Mucosa of descending colon (tissue), 3 donors: ENCODE measurements at regions not wholly inside any gene's neighbourhood (a gene's known extent, or its start where the extent isn't known, plus 50 kb on each side); places are given as distances from the start of the nearest gene placed in this dataset.
A peak's percentile ranks its signal among the peaks of the same experiment; 100 is the strongest.

Experiments used
- ATAC-seq: fragments of 200-7000 bp; cut with Tn5 transposase; one replicate; pipeline ENCODE4 v1.9.1; 2020; ENCODE audit warnings: mild to moderate bottlenecking, moderate library complexity
- DNase-seq, 3 donors: peaks; one replicate each; pipeline ENCODE4 v3.0.0-alpha.2; 2020
- H3K36me3 ChIP-seq: fragments of 200-600 bp; one replicate; pipeline ENCODE4 v1.8.0; 2021; ENCODE audit warnings: low read depth, mild to moderate bottlenecking
- H3K4me1 ChIP-seq: fragments of 200-600 bp; one replicate; pipeline ENCODE4 v1.8.0; 2021; ENCODE audit warnings: low read depth, mild to moderate bottlenecking
- H3K4me3 ChIP-seq: fragments of 200-600 bp; one replicate; pipeline ENCODE4 v1.8.0; 2021; ENCODE audit warnings: mild to moderate bottlenecking
- H3K9me3 ChIP-seq: fragments of 200-600 bp; one replicate; pipeline ENCODE4 v1.8.0; 2021; ENCODE audit warnings: mild to moderate bottlenecking
- intact Hi-C, 2 donors: fragments of 100-400 bp; cut with DNase I in 1 of 2; cut with micrococcal nuclease in 1 of 2; formaldehyde crosslinking; loops; one replicate each; pipeline versions ENCODE4 v1.11.0 to v1.11.1; 2022; cut with DNase I, micrococcal nuclease
- TF ChIP-seq, protein P1 (sequence below): fragments of 200-600 bp; IDR thresholded peaks from one replicate; pipeline ENCODE4 v1.8.0; 2022; ENCODE audit warnings: antibody characterized with exemption, mild to moderate bottlenecking
- donor health status: DM: no; HTN: no; CAD: no; lungs with moderate emphysema.
- donor health status: DM: no; HTN: no; CAD: no.
- donor health status: DM: no; HTN: yes; CAD: no.

DNA sequence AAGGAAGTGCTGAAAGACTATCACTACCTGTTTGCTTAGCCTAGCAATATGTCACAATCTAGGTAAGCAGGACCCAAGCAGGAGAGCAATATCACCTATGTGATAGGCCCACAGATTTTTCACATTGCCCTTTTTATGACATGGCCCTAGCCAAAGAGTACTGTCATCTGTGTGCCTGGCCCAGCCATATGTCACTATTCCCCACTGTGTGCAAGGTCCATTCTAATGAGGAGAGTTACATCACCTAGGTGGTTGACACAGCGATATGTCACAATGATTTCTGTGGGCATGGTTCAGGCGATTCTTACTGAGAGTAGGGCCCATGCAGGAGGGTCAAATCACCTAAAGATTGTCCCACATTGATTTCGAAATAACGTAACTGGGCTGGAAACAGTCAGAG lies 967.7 kb upstream of the AMELY start:
- TF ChIP-seq, protein P1, sequence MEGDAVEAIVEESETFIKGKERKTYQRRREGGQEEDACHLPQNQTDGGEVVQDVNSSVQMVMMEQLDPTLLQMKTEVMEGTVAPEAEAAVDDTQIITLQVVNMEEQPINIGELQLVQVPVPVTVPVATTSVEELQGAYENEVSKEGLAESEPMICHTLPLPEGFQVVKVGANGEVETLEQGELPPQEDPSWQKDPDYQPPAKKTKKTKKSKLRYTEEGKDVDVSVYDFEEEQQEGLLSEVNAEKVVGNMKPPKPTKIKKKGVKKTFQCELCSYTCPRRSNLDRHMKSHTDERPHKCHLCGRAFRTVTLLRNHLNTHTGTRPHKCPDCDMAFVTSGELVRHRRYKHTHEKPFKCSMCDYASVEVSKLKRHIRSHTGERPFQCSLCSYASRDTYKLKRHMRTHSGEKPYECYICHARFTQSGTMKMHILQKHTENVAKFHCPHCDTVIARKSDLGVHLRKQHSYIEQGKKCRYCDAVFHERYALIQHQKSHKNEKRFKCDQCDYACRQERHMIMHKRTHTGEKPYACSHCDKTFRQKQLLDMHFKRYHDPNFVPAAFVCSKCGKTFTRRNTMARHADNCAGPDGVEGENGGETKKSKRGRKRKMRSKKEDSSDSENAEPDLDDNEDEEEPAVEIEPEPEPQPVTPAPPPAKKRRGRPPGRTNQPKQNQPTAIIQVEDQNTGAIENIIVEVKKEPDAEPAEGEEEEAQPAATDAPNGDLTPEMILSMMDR, result no peak
- H3K4me3 ChIP-seq, result no peak overlapping the region
- ATAC-seq (no peak), DNase-seq (peak in 1 of 3 donors; percentile 4)
- H3K4me1 ChIP-seq, result no peaks in the 10 kb centered on the region
- H3K36me3 ChIP-seq, result no peaks in the 10 kb centered on the region
- intact Hi-C loops, result no loop called here
- no peaks in the 10 kb centered on the region for H3K9me3 ChIP-seq

DNA sequence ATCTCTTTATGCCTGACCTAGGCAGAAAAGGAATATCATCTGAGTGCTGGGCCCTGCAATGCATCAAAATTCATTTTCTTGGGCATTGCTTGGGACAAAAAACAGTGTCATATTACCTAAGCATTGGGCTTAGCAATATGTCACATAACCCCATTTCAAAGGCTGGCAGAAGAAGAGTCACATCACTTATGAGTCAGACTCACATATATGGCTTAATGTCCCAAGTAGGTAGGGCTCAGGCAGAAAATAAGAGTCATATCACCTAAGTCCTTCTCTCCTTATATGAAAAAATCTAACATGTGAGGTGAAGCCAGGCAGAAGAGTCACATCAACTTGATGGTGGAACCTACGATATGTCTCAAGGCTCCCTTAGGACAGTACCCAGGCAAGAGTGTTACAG lies 967.2 kb upstream of the AMELY start:
- H3K4me1 ChIP-seq, result no peaks in the 10 kb centered on the region
- ATAC-seq, result no peak
- intact Hi-C loops, result no loop called here
- no peak overlapping the region for H3K4me3 ChIP-seq
- H3K9me3 ChIP-seq, result no peaks in the 10 kb centered on the region
- H3K36me3 ChIP-seq, result no peaks in the 10 kb centered on the region
- TF ChIP-seq, protein P1, result no peak
- no peak for DNase-seq

DNA sequence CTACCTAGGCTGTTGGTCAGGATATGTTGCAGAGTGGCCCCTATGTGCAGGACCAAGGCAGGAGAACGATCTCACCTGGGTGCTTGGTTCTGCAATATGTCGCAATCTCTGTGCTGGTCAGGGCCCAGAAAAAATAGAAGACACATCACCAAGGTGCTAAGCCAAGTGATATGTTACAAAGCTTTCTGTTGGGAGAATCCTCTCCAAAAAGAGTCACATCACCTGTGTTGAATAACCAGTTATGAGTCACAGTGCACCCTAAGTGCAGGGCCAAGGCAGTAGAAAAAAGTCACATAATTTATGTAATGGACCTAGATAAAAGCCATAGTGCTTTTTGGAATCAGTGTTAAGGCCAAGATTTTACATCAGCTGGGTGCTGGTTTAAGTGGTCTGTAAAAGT lies 965.9 kb upstream of the AMELY start:
- intact Hi-C loops, result no loop called here
- no peaks in the 10 kb centered on the region for H3K4me1 ChIP-seq
- H3K4me3 ChIP-seq, result no peak overlapping the region
- TF ChIP-seq, protein P1, result no peak
- no peak for ATAC-seq
- DNase-seq, result no peak
- no peaks in the 10 kb centered on the region for H3K9me3 ChIP-seq
- no peaks in the 10 kb centered on the region for H3K36me3 ChIP-seq

DNA sequence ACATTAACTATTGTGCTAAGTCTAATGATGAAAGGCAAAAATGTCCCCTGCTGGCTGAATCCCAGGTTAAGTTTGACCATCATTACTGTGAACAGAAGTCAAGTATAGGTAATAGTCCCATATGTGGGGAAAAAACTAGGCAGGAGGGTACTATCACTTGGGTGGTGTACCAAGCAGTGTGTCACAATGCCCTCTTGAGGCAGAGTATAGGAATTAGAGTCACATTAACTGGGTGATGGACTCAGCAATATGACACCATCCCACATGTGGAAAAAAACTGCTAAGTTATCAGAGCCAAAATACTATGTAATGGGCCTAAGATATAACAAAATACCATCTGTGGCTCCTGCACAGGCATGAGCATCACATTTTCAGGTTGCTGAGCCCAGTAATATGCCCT lies 962.5 kb upstream of the AMELY start:
- no peaks in the 10 kb centered on the region for H3K36me3 ChIP-seq
- H3K4me1 ChIP-seq, result peaks cover 4% of the 10 kb centered on the region
- H3K4me3 ChIP-seq, result no peak overlapping the region
- H3K9me3 ChIP-seq, result no peaks in the 10 kb centered on the region
- ATAC-seq (no peak), DNase-seq (no peak)
- TF ChIP-seq, protein P1, result no peak
- intact Hi-C loops, result no loop called here

DNA sequence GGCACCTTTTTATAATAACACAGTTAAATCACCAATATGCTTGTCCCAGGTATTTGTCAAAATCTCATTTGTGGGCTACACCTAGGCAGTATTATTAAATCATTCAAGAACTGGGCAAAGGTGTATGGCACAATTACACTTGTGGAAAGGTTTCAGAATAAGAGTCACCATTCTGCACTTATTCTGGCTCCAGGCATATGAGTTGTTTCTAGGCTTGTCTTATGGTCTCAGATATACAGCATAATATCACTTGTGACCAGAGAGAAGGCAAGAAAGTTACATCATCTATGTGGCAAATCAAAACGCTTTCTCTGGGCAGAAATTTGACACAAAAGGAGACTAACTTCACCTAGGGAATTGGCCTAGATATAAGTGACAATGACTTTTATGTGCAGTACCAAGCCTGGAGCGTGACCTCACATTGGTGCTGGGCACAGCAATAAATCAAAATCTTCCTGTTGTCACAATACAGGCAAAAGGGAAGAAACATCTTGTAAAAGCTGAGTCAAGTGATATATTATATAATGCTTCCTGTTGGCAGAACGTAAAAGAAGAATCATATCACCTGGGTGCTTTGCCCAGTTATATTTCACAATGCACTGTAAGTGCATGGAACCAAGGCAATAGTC lies 959.9 kb upstream of the AMELY start:
- peaks cover 4% of the 10 kb centered on the region for H3K4me1 ChIP-seq
- DNase-seq, result peak in 2 of 3 donors; percentile 21 to 45
- no peaks in the 10 kb centered on the region for H3K9me3 ChIP-seq
- no peak for ATAC-seq
- no peaks in the 10 kb centered on the region for H3K36me3 ChIP-seq
- TF ChIP-seq, protein P1, result no peak
- intact Hi-C loops, result no loop called here
- H3K4me3 ChIP-seq, result no peak overlapping the region

DNA sequence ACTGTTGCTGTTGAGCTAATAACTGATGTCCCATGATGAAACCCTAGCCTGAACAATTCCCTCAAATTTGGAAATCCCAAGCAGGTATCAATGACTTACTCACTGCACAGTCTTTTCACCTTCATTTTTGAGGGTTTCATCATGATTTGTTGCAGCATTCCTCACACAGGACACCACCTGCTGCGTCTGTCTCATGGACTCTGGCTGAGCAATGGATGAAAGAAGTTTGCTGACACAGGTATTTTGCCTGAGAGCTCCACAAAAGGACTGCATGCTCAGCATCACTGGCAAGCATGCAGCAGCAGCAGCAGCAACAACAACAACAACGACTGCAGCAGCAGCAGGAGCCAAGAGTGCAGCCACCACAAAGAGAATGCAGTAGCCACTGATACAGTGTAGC lies 955.4 kb upstream of the AMELY start:
- intact Hi-C loops, result no loop called here
- Histone ChIP-seq H3K36me3 (no peaks in the 10 kb centered on the region), H3K4me3 (no peak overlapping the region), H3K9me3 (no peaks in the 10 kb centered on the region), H3K4me1 (peaks cover 1% of the 10 kb centered on the region)
- TF ChIP-seq, protein P1, result no peak
- no peak for DNase-seq
- ATAC-seq, result no peak
